ENCODE measurements at regions not wholly inside any gene's neighbourhood (a gene's known extent, or its start where the extent isn't known, plus 50 kb on each side); places are given as distances from the start of the nearest gene placed in this dataset.

DNA sequence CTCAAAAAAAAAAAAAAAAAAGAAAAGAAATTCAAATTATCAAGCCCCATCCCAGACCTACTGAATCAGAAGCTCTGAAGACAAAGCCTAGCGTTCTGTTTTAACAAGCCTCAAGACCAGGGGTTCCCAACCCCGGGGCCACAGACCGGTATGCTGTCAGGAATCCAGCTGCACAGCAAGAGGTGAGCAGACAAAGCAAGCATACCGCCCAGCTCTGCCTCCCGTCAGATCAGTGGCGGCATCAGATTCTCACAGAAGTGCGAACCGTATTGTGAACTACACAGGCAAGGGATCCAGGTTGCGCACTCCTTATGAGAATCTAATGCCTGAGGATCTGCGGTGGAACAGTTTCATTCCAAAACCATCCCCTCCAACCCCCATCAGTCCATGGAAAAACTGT lies 57.8 kb upstream of the RASAL2 start:
- no peak for TF ChIP-seq ZNF274 (IDR thresholded peaks at IDR 0.05; ENCODE audit: low read depth, low read length)
- no peak for TF ChIP-seq YY1 (IDR thresholded peaks at IDR 0.05; ENCODE audit: insufficient read depth, insufficient read length)
